Stimulated activated CD4-positive, alpha-beta T cell treated with anti-CD3 and anti-CD28 coated beads, Interleukin-15, amount 100 ng/mL, for 48 hours (primary cell): ENCODE measurements at regions not wholly inside any gene's neighbourhood (a gene's known extent, or its start where the extent isn't known, plus 50 kb on each side); places are given as distances from the start of the nearest gene placed in this dataset.

Source experiments
- DNase-seq, 2 donors: peaks; one replicate each; pipeline ENCODE4 v3.0.0-alpha.2; 2020; ENCODE audit warnings: low read depth in 2 of 2

GRCh38 chr5:91283899-91284298, 99.2 kb downstream of the ARRDC3 start:
- DNase-seq = no peak

DNA sequence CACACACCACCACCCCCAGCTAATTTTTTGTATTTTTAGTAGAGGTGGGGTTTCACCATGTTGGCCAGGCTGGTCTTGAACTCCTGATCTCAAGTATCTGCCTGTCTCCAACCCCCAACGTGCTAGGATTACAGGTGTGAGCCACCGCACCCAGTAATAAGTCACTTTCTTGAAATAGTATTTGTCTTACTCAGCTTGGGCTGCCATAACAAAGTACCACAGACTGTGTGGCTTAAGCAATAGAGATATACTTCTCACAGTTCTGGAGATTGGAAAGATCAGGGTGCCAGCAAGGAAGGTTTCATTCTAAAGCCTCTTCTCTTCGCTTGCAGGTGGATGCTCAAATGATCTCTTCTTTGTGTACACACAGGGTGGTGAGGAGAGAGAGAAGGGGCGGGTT, 99.8 kb downstream of the ARRDC3 start:
- DNase-seq = no peak

DNA sequence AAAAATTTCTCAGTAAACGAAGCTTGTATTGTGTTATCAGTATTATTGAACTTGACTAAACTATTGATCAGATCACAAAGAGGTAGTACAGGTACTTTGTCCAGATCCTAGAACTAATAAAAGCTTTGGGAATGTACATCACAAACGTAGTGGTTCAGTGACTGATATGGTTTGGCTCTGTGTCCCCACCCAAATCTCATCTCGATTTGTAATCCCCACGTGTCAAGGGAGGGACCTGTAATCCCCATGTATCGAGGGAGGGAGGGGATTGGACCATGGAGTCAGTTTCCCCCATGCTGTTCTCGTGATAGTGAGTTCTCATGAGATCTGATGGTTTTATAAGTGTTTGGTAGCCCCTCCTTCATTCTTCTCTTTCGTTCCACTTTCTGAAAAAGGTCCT, 100.9 kb downstream of the ARRDC3 start:
- DNase-seq = no peak

DNA sequence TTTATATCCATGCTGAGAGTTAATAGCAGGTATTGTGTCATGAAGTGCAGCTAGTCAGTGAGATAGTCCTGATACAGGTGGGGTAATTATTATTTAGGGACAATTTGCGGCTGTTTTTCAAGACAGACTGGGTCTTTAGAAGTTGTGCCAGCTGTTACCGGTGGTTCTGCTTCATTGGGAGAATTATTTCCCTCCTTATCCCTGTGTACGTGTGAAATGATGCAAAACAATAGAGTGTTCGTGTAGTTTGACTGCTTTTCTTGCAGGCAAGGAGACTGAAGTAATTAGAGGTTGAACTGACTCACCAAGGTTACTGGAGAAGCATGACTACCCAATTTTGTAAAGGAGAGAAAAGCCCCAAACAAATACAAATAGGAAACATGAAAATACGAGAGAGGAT, 101.7 kb downstream of the ARRDC3 start:
- DNase-seq = no peak

GRCh38 chr5:91280362-91281269, 102.5 kb downstream of the ARRDC3 start:
- DNase-seq = peak; percentile 88 to 89

DNA sequence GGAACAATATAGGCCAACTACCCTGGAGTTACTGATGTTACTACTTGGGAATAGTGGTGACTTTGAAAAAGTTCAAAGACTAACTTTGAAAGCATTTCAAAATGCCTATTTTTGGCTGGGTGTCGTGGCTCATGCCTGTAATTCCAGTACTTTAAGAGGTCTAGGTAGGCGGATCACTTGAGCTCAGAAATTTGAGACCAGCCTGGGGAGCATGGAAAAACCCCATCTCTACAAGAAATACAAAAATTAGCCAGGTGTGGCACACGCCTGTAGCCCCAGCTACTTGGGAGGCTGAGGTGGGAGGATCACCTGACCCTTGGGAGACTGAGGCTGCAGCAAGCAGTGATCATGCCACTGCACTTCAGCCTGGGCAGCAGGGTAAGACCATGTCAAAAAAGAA, 105.3 kb downstream of the ARRDC3 start:
- no peak for DNase-seq

DNA sequence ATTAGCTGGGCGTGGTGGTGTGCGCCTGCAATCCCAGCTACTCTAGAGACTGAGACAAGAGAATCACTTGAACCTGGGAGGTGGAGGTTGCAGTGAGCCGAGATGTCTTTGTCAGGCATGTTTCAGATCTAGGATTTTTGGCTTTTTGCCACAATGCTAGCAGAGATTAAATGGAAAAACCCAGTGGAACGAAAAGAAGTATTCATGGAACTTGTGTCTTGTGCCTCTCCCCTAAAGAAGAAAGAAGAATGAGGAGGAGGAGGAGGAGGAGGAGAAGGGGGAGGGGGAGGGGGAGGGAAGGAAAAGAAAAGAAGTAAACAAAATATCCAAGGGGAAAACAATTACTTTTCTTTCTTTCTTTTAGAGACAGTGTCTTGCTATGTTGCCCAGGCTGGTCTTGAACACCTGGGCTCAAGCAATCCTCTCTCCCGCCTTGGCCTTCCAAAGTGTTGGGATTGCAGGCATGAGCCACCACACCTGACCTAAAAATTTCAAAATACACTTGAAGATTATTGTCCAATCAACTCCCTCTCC, 106.0 kb downstream of the ARRDC3 start:
- no peak for DNase-seq

GRCh38 chr5:91272858-91273257, 110.3 kb downstream of the ARRDC3 start:
- no peak for DNase-seq

DNA sequence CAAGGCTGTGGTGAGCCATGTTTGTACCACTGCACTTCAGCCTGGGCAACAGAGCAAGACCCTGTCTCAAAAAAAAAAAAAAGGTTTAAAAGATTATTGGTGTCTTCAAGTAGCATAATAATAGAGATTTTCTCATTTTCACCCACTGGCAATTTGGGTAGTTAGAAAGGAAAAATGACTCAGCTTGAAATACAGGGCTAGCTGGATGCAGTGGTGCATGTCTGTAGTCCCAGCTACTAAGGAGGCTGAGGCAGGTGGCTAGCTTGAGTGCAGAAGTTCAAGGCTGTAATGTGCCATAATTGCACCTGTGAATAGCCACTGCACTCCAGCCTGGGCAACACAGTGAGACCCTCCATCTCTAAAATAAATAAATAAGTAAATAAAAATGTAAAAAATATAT, 111.1 kb downstream of the ARRDC3 start:
- no peak for DNase-seq

DNA sequence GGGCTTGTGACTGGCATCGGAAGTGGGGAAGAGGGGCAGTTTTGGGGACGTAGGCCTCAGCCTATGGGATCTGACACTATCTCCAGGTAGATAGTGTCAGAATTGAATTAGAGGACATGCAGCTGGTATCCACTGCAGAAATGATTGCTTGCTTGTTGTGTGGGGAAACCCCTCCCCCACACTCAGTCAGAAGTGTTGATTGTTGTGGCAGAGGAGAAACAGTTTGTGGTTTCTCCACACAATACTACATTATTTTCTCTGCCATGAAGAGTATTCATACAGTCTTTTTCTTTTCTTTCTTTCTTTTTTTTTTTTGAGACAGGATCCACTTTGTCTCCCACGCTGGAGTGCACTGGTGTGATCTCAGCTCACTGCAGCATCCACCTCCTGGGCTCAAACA, 113.9 kb downstream of the ARRDC3 start:
- no peak for DNase-seq

- no peak for DNase-seq
These were observed 116.9 kb downstream of the ARRDC3 start for GRCh38 chr5:91266184-91266705.

DNA sequence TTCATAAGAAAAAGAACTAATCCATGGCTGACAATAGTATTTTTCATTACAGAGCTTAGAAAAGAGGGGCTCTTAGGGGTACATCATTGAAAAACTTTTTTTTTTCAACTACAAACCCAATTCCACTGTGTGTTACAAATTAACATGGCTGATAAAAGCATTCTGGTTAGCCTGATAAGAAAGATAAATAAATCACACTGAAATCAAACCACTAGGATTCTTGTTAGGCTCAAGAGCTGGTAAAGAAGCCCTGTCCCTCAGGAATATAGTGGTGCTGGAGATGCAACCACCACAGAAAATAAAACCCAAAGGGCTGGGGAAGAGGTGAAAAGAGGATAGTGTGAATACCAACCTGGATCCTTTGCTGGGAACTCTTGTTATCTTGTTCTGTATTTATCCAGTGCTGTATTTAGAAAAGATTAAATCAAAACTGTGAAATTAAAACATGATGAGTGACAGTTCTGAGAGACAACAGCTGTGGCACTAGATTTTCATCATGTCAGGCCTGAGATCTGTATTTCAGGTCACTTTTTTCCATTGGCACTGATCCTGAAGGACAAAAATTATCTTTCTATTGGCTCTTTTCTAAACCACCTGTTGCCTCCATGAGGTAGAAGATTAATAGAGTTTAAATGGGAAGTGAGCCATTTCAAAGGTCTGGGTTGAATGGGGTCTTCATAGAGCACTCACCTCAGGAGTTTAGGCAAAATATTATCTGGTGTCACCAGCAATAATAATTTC, 118.6 kb downstream of the ARRDC3 start:
- DNase-seq = no peak

GRCh38 chr5:91263898-91264297, 119.2 kb downstream of the ARRDC3 start:
- DNase-seq = no peak

GRCh38 chr5:91257301-91257700, 125.8 kb downstream of the ARRDC3 start:
- no peak for DNase-seq

GRCh38 chr5:91256142-91256524, 127.0 kb downstream of the ARRDC3 start:
- DNase-seq = no peak

GRCh38 chr5:91255396-91256141, 127.5 kb downstream of the ARRDC3 start:
- DNase-seq = no peak

DNA sequence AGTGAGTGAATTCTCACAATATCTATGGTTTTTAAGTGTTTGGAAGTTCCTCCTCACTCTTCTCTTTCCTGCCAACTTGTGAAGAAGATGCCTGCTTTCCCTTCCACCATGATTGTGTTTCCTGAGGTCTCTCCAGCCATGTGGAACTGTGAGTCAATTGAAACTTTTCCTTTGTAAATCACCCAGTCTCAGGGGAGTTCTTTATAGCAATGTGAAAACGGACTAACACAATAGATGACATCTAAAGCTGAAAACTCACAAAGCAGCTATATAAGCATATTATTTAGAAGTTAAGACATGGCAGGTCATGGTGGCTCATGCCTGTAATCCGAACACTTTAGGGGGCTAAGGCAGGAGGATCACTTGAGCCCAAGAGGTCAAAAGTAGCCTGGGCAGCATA, 130.2 kb downstream of the ARRDC3 start:
- no peak for DNase-seq

- DNase-seq = no peak
These were observed 137.2 kb downstream of the ARRDC3 start for GRCh38 chr5:91245871-91246270.

- no peak for DNase-seq
These were observed 138.1 kb downstream of the ARRDC3 start for GRCh38 chr5:91245074-91245452.

- DNase-seq = no peak
These were observed 138.6 kb downstream of the ARRDC3 start for GRCh38 chr5:91244380-91245073.

DNA sequence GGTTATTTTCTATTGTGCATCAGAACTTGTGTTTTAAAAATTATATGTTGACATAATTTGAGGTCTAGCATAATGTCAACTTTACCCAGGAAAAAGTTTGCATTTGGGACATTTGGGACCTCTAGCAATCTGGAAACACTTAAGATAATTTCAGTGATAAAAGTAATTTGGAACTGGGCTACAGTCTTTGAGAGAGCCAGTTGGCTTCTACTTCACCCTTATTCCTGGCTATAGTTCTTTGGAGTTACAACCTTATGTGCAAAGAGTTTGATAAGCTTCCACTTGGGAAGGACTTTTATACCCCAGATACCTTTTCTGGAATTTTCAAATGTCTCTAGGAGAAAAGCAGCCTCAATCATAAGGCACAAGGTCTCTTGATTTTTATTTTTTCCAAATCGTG, 139.3 kb downstream of the ARRDC3 start:
- DNase-seq = no peak
